COLO668 (cell line): ENCODE measurements at regions not wholly inside any gene's neighbourhood (a gene's known extent, or its start where the extent isn't known, plus 50 kb on each side); places are given as distances from the start of the nearest gene placed in this dataset.
"Not testable (repeated sequence)": the region's sequence is repeated elsewhere in the genome, so short reads cannot be mapped to it uniquely, and the experiment has no call there.

Source experiments
- DNase-seq: peaks from one replicate; lab custom pipeline; 2025; ENCODE audit not compliant: unreplicated experiment; lab: John Stamatoyannopoulos, UW

GRCh38 chr7:101679653-101680173 lies 50.6 kb upstream of the MYL10 start:
- not testable (repeated sequence) for DNase-seq

DNA sequence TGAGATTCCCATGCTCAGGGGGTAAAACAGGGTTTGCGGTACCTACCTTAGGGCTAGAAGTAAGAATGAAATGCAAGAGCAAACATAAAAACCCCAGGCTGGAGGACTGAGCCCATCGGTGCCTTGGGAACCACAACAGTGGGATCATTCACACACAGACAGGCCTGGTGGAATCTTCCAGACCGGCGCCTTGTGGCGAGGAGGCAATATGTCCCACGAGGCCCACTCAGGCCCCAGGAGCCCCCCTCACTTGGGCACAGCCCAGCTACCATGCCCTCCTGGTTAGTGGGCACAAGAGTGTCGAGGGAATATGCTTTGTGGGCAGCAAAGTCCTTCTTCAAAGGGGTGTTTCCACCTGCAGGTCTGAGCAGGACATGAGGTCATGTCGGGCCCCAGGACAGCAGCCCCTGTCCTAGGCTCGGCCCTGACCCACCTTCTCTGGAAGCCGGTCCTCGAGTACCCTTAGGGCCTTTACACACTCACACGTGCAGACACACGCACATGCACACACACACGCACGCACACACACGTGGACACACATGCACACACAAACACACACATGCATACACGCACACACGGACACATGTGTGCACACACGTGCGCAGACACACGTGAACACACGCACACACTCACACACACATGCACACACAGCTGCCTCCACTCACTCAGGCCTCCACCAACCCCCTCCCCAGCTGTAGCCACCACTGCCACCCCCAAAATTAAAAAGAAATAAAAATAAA lies 51.5 kb upstream of the MYL10 start:
- no peak for DNase-seq

DNA sequence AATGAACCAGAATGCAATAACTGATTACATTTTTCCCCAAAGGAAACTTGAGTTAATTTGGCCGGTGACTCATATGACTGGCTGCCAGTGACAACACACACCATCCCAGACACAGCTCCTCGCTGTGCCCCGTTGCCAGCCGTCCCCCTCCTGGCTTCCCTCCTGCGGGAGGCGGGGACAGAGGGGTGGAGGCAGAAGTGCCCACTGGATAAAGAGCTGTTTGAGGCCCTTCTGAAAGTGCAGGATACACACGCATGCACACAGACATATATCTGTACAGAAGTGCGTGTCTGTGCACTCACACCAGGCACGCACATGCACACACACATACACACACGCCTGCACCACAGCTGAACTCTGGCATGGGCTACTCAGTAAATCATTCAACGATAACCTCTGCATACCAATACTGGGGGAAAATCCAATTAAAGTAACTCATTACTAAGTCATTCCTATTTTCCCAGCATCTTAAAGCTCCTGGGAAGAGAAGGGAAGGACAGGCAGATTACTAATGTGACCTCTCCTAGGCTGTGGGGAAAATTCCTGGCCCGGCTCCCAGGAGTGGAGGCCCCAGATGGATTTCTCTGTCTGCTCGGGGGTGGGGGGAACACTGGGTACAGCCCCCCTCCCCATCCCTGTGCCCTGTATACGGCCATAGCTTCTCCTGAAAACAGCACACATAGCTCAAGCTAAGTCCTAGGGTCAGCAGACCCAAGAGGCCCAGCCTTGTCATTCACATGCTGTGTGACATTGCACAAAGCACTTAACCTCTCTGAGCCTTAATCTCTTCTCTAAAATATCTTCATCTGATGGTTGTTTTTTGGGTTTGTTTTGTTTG lies 52.3 kb upstream of the MYL10 start:
- DNase-seq, result no peak

DNA sequence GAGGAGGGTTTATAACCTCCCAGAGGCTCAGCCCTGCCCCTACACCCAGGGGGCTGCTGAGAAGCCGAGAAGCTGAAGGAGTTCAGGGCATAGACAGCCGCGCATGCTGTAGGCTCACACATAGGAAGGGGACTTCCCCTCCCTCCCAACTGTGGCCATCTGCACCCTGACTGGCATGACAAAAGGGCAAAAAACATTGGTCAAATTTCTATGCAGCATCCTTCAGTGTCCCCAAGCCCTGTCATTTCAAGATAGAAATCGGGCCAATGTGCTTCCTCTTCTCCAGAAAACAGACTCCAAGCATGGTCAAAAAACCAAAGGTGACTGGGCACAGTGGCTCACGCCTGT lies 55.9 kb upstream of the MYL10 start:
- DNase-seq, result no peak

DNA sequence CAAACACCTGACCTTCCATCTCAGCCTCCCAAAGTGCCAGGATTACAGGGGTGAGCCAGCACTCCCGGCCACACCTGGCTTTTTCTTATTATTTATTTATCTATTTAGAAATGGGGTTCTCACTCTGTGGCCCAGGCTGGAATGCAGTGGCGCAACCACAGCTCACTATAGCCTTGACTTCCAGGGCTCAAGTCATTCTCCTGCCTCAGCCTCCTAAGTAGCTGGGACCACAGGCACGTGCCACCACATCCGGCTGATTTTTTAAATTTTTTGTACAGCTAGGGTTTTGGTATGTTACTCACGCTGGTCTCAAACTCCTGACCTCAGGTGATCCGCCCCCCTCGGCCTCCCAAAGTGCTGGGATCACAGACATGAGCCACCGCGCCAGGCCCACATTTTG lies 56.9 kb upstream of the MYL10 start:
- no peak for DNase-seq

- DNase-seq, result no peak
These were observed 58.0 kb upstream of the MYL10 start for GRCh38 chr7:101687081-101687480.

- no peak for DNase-seq
These were observed 58.7 kb upstream of the MYL10 start for GRCh38 chr7:101687791-101688182.

DNA sequence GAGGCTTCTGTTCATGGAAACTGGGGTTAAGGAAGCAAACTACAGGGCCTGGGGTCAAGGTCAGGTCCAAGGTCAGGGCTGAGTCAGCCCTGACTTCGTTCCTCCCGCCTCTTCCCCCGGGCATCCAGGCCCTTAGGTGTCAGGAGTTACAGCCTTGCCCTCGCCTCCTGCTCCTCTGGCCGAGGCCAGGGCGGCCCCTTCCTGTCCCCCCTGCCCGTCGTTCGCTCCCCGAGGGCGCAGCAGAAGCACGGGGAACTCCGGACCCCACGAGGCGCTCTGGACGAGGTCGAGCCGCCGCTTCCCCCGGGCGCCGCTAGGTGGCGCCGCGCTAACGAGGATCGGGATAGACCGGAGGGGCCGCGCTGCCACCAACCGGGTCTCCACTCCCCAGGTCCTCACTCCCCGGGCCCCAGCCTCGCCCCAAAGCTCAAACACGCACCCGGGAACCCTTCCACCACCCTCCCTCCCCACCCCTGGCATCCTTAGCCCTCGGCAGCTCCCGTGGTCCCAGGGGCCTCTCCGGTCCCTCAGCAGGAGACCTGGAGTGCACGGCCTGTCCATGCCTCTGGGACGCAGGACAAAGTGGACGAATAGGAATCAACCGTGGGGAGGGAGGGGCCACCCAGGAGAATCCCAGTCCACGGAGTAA lies 59.2 kb upstream of the MYL10 start:
- peak; percentile 62 for DNase-seq

DNA sequence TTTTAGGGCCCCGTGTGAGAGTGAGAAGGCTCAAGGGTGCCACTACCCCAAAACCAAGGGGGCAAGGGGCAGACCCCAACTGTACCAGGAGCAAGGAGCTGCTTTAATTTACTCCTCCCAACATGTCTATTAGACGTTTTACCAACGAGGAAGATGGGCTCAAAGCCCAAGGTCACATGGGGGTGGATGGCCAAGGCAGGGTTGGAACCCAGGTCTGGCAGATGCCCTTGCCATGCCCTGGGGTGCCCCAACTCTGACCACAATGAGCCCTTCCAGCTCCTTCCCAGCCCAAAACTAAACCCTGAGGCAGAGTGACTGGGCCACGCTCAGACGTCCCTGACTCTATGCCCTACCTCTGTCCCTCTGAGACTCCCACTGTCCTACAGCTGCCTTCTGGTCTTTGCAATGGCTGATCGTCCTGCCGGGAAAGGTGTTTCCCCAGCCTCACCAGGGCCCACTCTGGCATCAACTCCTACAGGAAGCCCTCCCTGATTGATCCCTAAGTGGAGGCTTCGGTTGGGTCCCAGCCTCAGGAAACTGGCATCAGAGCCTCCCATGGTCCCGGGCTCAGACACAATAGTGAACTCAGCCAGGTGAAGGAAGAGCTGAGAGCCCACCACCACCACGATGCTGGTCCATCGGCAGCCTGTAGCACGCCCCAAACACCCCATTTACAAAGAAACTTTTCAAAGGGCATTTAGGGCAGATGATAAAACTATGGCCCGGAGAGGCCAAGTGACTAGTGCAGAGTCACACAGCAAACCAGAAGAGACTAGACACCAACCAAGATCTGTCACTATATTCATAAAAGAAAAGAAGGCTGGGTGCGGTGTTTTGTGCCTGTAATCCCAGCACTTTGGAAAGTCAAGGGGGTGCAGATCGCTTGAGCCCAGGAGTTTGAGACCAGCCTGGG lies 60.2 kb upstream of the MYL10 start:
- DNase-seq, result no peak

DNA sequence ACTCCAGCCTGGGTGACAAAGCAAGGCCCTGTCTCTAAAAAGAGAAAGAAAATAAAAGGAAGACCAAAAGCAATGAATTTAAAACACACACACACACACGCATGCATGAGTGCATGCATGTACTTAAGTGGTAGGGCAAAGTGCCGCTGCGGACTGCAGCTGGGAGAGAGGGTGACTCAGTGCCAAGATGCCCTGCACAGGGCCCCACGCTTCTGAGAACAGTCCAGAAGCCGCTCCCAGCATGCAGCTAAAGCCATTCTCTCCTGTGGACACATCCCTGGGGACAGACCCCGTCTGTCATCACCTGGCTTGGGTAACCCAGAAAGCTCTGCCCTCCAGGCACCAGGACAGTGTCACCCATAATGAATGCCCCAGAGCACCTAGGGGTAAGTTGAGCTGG lies 61.0 kb upstream of the MYL10 start:
- DNase-seq, result peak; percentile 13

DNA sequence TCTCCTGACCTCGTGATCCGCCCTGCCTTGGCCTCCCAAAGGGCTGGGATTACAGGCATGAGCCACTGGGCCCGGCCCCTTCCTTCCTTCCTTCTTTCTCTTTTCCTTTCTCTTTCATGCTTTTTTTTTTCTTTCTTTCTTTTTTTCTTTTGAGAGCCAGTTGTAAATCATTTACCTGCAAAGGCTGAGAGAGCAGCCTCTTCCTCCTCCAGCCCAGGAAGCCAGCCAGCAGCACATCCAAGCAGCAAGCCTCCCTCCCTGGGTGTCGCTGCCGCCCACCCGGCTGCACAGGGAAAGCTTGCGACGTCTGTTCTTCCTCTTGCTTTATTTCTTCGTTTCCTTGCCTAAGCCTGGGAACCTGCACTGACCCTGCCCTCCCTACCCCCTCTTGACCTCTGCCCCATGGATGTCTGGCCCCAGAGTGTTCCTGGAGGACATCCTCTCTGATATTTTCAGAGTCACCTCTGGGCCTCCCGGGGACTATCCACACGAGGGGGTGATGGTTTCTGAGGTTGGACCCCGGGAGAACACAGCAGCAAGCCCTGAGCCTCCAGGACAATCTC lies 62.8 kb upstream of the MYL10 start:
- DNase-seq, result no peak

DNA sequence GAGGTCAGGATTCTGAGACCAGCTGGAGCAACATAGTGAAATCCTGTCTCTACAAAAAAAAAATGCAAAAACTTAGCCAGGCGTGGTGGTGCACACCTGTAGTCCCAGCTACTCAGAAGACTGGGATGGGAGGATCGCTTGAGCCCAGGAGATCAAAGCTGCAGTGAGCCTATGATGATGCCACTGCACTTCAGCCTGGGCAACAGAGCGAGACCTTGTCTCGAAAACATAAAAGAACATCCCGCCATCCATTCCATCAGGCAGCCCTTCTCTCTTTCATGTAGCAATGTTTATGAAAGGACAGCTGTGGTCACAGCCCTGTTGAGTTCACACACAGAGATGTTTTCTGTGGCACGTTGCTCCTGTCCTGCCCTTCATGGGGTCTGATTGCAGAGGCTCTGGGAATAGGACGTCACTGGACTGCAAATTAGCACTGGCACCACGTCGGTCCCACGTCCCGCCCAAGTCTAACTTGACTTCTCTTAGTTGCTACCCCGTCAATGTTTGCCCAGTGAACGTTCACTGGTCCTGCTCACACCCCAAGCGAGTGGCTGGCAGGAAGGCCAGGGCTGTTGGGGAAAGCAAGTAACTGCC lies 64.5 kb upstream of the MYL10 start:
- no peak for DNase-seq

DNA sequence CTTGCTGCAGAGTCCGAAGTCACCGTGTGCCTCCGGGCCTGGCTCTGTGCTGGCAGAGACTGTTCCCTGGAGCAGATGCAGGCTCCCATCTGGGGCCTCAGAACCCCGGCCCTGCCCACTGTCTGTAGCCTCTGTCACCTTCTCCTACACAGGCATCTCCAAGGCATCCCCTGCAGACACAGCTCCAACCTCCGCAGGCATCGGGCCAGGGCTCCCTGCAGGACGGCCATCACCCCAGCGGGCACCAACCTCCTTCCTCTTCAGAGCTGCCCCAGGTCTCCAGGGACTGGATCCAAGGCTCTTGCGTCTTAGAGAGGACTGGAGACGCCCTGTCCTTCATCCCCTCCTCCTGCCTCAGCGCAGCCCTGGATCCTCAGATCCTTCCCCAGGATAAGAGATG lies 69.9 kb upstream of the MYL10 start:
- DNase-seq, result no peak

DNA sequence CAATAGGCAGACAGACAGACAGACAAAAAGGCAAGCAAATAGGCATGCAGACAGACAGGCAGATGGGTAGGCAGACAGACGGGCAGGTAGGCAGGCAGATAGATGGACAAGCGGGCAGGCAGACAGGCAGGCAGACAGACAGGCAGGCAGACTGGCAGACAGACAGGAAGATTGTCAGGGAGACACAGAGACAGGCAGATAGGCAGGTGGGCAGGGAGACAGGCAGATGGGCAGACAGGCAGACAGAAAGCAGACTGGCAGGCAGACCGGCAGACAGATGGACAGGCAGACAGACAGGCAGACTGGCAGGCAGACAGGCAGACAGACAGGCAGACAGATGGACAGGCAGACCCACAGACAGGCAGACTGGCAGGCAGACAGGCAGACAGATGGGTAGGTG lies 70.3 kb upstream of the MYL10 start:
- DNase-seq, result no peak

DNA sequence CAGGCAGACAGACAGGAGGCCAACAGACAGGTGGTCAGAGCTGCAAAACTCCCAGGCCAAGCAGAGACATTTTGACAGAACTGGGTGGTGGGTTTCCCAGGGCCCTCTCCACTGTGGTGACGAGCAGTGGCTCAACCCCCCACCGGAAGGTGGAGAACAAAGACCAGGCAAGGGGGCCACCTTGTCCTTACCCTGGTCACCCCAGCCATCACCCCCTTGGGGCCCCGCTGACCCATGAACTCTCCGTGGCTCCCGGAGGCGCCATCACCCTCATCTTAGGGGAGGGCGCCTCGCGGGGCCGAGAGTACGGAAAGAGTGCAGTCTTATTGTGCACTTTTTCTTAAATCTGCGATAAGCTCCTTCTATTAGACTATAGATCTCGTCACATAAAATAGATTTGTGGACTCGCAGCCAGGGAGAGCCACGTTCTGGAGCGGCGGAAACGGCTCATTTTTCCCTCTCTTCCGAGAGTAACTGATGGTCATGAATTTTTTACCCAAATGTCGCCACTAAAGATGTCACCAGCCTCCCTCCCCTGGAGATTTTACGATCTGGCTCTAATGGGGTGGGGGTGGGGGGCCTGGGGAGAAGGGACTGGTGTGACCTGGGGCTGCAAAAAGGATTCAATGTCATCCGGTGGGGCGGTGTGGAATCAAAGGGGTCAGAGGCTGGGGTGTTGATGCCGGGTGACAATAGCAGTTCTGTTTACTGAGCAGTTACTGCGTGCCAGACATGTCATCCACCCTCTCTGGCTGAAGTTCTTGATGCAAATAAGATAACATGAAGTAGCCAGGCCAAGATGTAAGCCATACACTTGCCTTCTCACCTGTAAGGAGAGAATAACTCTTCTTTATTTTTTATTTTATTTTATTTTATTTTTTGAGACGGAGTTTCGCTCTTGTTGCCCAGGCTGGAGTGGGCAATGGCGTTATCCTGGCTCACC lies 71.1 kb upstream of the MYL10 start:
- no peak for DNase-seq

DNA sequence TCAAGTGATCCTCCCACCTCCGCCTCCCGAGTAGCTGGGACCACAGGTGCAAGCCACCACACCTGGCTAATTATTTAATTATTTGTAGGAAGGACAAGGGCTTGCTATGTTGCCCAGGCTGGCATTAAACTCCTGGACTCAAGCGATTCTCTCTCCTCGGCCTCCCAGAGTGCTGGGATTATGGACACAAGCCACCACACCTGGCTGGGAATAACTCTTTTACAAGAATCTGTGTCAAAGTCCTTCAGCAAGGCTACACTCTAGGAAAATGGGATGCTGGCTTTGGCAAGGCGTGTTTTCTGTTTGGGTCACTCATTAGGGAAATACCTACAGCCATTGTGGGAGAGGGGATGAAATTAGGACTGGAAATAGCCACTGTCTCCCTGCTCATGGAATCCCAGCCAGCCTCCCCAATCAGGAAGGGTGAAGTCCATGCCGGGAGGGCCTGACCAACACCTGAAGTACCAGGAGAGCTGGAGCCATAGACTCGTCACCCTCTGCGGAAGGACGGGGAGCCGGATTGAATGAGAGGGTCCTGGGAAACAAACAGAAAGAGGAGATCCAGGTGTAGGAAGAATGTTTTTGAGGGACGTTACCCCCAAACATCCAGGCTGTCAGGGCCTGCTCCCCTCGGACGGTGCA lies 72.2 kb upstream of the MYL10 start:
- no peak for DNase-seq

- DNase-seq, result no peak
These were observed 73.3 kb upstream of the MYL10 start for GRCh38 chr7:101702362-101702850.

- DNase-seq, result no peak
These were observed 76.2 kb upstream of the MYL10 start for GRCh38 chr7:101705331-101705730.
